Fibroblast of peridontal ligament (primary cell): ENCODE measurements at regions not wholly inside any gene's neighbourhood (a gene's known extent, or its start where the extent isn't known, plus 50 kb on each side); places are given as distances from the start of the nearest gene placed in this dataset.

Source experiments
- DNase-seq: peaks from one replicate; pipeline ENCODE4 v3.0.0-alpha.2; 2010; ENCODE audit errors: extremely low read depth

DNA sequence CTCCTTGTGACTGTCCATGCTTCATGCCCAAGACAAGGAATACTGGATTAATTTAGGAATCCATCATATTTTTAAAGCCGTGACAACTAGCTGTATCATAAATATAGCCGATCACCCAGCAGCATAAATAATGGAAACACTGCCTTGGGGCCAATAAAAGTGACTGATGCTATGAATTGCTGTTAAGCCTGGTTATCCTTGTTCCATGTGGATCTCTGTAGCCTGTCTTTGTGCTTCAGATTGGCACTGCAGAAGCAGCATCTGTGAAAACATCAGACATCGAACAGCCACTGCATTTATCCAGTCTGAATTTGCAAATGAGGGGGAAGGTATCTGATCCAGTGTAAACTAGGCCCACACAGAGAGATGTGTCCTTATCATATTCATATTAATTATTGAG is 1181.8 kb downstream of the SORCS1 start:
- no peak for DNase-seq

- DNase-seq = no peak
Measured at GRCh38 chr10:105981679-105982078, 1182.8 kb downstream of the SORCS1 start.

DNA sequence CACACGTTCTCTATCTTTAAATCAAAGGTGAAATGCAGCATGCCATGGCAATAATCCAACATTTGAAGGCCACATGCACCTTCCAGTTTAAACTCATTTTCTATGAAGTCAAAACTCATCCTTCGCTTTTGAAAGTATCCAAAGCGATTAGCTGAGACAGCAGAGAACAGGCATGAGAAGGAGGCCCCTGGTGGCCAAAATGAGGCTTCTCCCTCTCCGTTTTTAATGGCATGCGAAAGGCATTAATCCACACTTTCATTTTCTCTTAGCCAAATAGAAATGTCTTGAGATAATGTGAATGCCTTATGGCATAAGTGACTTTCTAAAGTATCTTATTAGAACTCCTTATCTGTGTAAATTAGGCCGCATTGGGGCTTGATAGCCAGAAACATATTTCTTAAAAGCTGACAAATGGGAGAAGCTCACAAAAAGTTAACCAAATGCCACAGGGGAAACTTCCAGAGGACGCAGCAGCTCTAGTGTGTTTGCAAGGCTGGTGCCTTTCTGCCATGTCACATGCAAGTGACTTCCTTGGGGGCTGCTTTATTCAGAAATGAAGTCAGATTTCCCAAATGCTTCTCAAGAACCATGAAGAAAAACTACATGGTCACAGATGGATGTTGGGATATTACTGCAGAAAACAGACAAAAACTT is 1189.6 kb downstream of the SORCS1 start:
- no peak for DNase-seq

DNA sequence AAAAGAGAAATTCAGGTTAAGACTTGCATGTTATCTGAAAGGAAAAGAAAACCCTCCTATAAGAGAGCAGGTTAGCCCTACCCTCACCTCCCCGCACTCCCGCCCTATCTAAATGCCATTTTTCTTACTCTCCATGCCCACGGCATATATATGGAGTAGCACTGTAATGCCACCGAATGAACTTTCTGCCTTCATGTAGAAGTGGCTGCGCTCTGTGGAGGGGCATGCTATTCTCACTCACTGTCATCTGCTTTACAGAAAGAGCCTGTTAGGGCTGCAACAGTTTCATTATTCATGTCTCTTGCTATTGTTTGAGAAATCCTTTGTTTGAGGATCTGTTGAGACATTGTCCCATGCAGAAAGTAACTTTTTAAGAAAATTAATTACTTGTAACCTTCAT is 1190.6 kb downstream of the SORCS1 start:
- no peak for DNase-seq

- no peak for DNase-seq
Measured at GRCh38 chr10:105973360-105973759, 1191.1 kb downstream of the SORCS1 start.

DNA sequence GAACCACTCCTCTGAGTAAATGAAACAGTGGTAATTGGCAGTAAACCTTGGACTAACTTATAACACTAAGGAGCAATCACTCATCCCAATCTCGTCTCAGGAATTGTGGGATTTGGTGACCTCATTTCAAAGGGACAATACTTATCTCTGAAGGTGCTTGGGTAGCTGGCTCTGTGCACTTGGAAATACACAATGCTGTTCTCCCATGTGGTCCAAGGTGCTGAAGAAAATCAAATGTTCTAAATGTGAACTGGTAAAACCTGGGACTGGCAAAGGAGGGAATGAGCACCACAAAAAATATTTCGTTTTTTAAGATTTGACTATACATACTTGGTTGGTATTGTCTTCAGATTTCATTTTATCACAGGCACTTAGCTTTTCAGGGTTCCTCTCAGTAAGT is 1193.0 kb downstream of the SORCS1 start:
- no peak for DNase-seq

DNA sequence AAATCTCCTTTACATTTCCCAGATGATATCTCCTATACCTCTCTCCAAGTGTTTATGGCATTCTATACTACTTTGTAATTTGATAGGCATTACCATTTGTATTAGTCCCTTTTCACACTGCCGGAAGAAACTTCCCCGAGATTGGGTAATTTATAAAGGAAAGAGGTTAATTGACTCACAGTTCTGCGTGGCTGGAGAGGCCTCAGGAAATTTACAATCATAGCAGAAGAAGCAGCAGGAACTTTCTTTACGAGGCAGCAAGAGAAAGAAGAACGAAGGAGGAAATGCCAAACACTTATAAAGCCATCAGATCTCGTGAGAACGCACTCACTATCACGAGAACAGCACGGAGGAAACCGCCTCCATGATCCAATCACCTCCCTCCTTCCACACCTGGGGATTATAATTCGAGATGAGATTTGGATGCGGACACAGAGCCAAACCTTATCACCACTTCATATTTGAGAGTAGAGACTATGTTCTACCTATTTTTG is 1194.6 kb downstream of the SORCS1 start:
- no peak for DNase-seq

DNA sequence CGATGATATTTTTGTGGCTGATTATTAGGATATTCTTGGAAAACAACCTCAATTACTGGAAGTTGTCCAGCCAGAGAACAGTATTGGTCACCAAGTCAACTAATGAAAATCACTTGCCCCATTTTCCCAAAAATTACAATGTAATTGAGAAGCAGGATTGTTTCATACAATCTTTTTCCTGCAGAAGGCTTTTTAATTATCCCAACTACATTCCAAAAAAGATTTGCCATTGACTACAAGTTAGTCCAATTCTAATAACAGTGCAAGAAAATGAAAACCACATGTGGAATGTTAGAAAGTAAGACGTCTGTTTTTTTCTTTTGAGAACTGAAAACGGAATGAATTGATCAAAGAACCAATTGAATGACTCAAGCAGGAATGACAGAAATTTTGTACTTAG is 1195.8 kb downstream of the SORCS1 start:
- DNase-seq = peak; percentile 8

- no peak for DNase-seq
Measured at GRCh38 chr10:105967256-105967655, 1197.2 kb downstream of the SORCS1 start.

DNA sequence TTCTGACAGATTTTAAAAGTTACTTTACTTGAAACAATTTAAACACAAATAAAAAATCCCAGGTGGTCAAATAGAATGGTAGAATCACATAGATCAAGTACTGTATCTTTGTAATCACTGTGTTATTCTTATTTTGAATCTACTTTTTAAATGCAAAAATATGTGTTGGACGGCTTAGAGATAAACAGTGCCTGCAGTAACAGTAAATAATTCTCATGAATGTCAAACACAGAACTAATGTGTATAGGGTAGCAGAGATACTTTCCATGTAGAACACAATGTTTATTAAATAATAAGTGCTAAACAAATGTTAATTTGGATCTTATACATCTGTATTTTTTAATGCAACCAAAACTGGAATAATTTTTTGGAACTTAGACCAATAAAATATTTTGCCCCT is 1199.4 kb downstream of the SORCS1 start:
- DNase-seq = no peak

DNA sequence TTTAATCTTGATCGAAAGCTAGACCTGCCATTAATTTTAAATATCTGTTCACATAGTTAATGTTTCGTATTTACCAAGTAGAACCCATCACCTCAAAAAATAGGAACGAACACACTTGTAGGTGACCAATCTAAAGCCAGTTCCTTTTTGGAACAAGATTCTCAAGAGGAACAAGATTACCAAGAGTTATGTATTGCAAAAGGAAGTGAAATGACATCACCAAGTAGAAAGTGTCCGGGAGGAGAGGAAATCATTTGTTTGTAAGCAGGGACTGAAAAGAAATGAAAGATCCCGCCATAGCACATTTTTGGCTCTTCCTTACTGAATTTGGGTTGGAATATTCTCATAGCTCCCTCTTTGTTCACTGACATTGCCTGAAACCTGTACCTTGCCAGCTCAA is 1200.5 kb downstream of the SORCS1 start:
- no peak for DNase-seq

GRCh38 chr10:105963334-105963884 is 1201.1 kb downstream of the SORCS1 start:
- no peak for DNase-seq

GRCh38 chr10:105956550-105956949 is 1208.0 kb downstream of the SORCS1 start:
- no peak for DNase-seq

DNA sequence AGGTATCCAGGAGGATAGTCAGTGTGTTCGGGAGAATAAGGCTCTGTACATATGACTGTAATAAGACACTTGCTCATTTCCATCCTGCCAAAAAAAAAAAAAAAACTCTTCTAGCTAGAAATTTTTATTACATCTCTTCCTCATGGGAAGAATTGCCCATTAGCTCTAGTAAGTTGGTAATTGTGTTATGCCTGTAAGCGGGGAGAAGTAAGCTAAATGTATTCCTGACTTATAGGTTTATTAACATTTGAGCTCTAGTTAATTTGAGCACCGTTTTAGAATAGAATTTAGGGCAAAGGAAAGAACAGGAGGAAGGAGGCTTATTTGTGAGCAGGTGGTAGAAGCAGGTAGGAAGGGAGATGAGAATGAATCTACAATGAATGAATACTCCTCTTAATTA is 1210.6 kb downstream of the SORCS1 start:
- DNase-seq = no peak

DNA sequence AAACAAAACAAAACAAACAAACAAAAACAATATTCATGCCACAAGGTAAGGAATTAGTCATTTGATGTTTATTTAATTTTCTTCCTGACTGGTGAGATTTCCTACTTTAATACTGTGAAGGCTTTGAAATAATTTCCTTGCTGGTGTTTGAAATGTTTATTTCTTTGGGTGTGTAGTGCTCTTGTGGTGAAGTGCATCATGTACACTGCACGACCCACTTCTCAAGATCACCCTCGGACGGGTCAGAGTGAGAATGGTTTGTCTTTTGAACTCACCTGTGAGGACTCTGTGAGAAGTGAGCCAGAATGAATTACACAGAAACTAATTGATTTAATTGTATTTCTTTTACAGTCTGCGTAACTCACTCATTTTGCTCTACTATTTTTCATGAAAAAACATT is 1211.5 kb downstream of the SORCS1 start:
- no peak for DNase-seq

DNA sequence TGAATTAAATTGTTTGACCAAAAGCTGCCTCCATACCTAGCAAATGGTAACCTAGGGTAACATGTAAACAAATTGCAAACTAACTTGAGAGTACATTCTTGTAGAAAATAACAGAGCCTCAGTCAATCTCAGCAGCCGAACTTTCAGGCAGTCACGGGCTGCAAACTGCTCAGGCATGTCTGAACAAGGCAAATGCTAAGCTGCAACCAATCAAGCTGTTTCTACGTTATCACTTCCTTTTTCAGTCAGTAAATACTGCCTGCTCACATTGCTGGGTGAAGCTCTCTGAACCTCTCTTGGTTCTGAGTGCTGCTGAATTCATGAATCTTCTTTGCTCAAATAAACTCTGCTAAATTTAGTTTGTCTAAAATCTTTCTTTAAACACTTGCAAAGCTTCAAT is 1212.4 kb downstream of the SORCS1 start:
- peak; percentile 60 for DNase-seq

- peak; percentile 73 for DNase-seq
Measured at GRCh38 chr10:105950410-105950809, 1214.1 kb downstream of the SORCS1 start.

DNA sequence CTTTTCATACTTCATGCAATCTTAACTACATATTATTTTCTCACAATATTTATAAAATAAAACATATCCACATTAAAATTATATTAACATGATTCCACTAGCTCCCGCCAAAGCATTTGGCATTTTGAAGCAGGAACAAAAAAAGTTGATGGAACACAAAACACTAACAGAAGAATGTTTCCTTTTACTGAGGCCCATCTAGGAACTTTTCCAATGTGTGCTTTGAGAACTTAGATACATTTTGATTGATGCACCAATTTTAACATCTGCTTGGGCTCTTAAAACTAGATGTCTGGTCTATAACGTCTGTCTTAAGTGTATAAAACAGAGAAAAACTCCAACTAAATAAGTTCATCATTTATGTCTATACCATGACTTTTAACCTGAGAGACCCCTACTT is 1214.8 kb downstream of the SORCS1 start:
- no peak for DNase-seq

GRCh38 chr10:105925045-105925785 is 1239.3 kb downstream of the SORCS1 start:
- DNase-seq = no peak

DNA sequence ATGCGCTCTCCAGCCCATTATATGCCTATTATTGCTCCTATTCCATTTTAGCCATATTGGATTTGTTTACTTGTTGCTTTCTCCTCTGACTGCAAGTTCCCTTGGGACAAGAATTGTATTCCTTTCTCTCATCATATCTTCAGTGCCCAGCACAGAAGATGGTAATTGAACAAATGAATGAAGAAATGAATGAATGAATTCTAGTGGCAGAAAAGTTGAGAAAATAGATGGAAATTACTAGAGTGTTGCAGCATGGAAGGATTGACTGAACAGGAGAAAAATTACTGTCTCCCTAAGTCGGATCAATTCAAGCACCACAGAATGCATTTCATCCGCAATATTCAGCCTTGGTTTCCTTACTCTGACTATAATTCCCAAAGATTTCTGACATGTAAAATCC is 1243.2 kb downstream of the SORCS1 start:
- no peak for DNase-seq

DNA sequence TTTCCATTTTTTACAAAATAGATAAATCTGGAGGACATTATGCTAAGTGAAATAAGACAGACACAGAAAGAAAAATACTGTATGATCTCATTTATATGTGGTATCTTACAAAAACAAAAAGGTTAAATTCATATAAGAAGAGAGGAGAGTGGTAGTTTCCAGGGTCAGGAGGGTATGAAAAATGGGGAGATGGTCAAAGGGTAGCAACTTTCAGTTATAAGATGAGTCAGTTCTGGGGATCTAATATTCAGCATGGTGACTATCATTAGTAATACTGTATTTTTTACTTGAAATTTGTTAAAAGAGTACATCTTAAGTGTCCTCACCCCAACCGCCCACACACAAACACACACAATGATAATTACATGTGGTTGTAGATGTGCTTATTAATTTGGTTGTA is 1250.1 kb downstream of the SORCS1 start:
- DNase-seq = no peak

GRCh38 chr10:105908701-105909100 is 1255.8 kb downstream of the SORCS1 start:
- no peak for DNase-seq

GRCh38 chr10:105885495-105885894 is 1244.4 kb downstream of the SORCS3 start:
- DNase-seq = no peak
